Naive B cell (primary cell): ENCODE measurements at regions not wholly inside any gene's neighbourhood (a gene's known extent, or its start where the extent isn't known, plus 50 kb on each side); places are given as distances from the start of the nearest gene placed in this dataset.
A peak's percentile ranks its signal among the peaks of the same experiment; 100 is the strongest.

Experiments used
- ATAC-seq, 2 donors: fragments of 150-1000 bp; cut with Tn5 transposase; 2 replicates each; pipeline ENCODE4 v1.10.0; 2021; ENCODE audit warnings: low read depth in 2 of 2, mild to moderate bottlenecking in 2 of 2, moderate library complexity in 2 of 2
- DNase-seq: peaks from one replicate; pipeline ENCODE4 v3.0.0; 2022
- H3K27ac Mint-ChIP-seq, 6 donors: one replicate each; pipeline ENCODE4 v1.8.0; 2020 to 2022; ENCODE audit warnings: mild to moderate bottlenecking in 6 of 6, mixed read lengths in 6 of 6, moderate library complexity in 5 of 6, inconsistent platforms in 2 of 6
- H3K27me3 Mint-ChIP-seq, 3 donors: one replicate each; pipeline ENCODE4 v1.8.0; 2021 to 2022; ENCODE audit warnings: mixed read lengths in 3 of 3, mild to moderate bottlenecking in 1 of 3
- H3K36me3 Mint-ChIP-seq, 2 donors: one replicate each; pipeline ENCODE4 v1.8.0; 2020 to 2022; ENCODE audit warnings: mixed read lengths in 2 of 2, inconsistent platforms in 1 of 2, mild to moderate bottlenecking in 1 of 2
- H3K4me1 Mint-ChIP-seq, 3 donors: one replicate each; pipeline ENCODE4 v1.8.0; 2020 to 2022; ENCODE audit warnings: mixed read lengths in 3 of 3, inconsistent platforms in 1 of 3, mild to moderate bottlenecking in 1 of 3, moderate library complexity in 1 of 3
- H3K4me3 Mint-ChIP-seq, 8 donors: one replicate each; pipeline ENCODE4 v1.8.0; 2020 to 2022; ENCODE audit warnings: mild to moderate bottlenecking in 8 of 8, mixed read lengths in 8 of 8, moderate library complexity in 8 of 8, inconsistent platforms in 2 of 8
- H3K9me3 Mint-ChIP-seq, 7 donors: one replicate each; pipeline ENCODE4 v1.8.0; 2020 to 2022; ENCODE audit warnings: mixed read lengths in 7 of 7, mild to moderate bottlenecking in 5 of 7, inconsistent platforms in 2 of 7, moderate library complexity in 1 of 7

GRCh38 chr9:629146-629545, 212.4 kb upstream of the DMRT1 start:
- H3K27ac Mint-ChIP-seq = peak overlapping the region in 1 of 6 donors; percentile 61
- peaks cover 0 to 3% of the 10 kb centered on the region in 2 donors for H3K36me3 Mint-ChIP-seq
- no peak for DNase-seq
- peak overlapping the region in 1 of 8 donors; percentile 44 for H3K4me3 Mint-ChIP-seq
- H3K4me1 Mint-ChIP-seq = peaks cover 2 to 18% (median 4%) of the 10 kb centered on the region in 3 donors
- peaks cover 0 to 5% (median 0%) of the 10 kb centered on the region in 3 donors for H3K27me3 Mint-ChIP-seq
- ATAC-seq = no peak
- peaks cover 1 to 8% (median 7%) of the 10 kb centered on the region in 7 donors for H3K9me3 Mint-ChIP-seq

GRCh38 chr9:630817-631216, 210.7 kb upstream of the DMRT1 start:
- no peak for DNase-seq
- H3K4me3 Mint-ChIP-seq = no peak overlapping the region

DNA sequence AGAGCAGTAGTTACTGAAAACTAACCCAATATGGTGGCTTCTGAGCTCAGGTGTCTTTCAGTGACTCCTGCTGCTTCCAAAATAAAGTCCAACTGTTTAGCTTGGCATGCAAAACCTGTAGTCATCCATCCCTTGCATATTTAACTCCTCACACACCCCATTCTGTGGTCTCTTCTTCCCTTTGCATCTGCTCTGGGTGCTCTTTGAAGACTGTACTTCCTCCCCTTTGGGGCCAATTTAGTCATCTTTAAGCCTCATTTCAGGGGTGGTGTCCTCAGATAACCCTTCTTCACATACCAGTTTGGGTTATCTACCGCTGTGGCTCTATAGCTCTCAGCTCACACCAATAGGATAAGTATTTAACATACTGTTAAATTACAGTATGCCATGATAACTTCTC, 209.9 kb upstream of the DMRT1 start:
- H3K27me3 Mint-ChIP-seq = no peaks in the 10 kb centered on the region
- DNase-seq (no peak), ATAC-seq (no peak)
- no peak overlapping the region for H3K27ac Mint-ChIP-seq
- peaks cover 3 to 16% of the 10 kb centered on the region in 2 donors for H3K36me3 Mint-ChIP-seq
- H3K4me1 Mint-ChIP-seq = peaks cover 2 to 18% (median 4%) of the 10 kb centered on the region in 3 donors
- H3K9me3 Mint-ChIP-seq = peaks cover 1 to 14% (median 9%) of the 10 kb centered on the region in 7 donors
- H3K4me3 Mint-ChIP-seq = no peak overlapping the region

More at GRCh38 chr9:630817-631216, 210.7 kb upstream of the DMRT1 start:
- peaks cover 0 to 1% (median 0%) of the 10 kb centered on the region in 3 donors for H3K27me3 Mint-ChIP-seq
- H3K36me3 Mint-ChIP-seq = peaks cover 3 to 16% of the 10 kb centered on the region in 2 donors
- H3K9me3 Mint-ChIP-seq = peaks cover 1 to 14% (median 9%) of the 10 kb centered on the region in 7 donors
- H3K4me1 Mint-ChIP-seq = peaks cover 2 to 18% (median 4%) of the 10 kb centered on the region in 3 donors
- no peak for ATAC-seq
- H3K27ac Mint-ChIP-seq = peak overlapping the region in 1 of 6 donors; percentile 27

DNA sequence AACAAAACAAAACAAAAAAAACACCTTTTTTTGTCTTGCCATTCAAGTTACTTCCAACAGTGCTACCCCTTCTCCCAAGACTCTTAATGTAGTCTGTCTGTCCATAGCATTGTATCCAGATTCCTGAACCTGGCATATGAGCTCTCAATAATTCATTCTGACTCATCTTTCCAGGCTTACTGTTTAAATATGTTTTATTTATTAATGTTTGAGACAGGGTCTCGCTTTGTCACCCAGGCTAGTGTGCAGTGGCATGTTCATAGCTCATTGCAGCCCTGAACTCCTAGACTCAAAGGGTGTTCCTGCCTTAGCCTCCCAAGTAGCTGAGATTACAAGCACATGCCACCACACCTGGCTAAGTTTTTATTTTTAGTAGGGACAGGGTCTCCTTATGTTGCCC, 208.0 kb upstream of the DMRT1 start:
- ATAC-seq (no peak), DNase-seq (no peak)
- H3K9me3 Mint-ChIP-seq = peaks cover 1 to 14% (median 9%) of the 10 kb centered on the region in 7 donors
- no peaks in the 10 kb centered on the region for H3K27me3 Mint-ChIP-seq
- H3K4me3 Mint-ChIP-seq = no peak overlapping the region
- H3K27ac Mint-ChIP-seq = peak overlapping the region in 1 of 6 donors; percentile 35
- peaks cover 3 to 16% of the 10 kb centered on the region in 2 donors for H3K36me3 Mint-ChIP-seq
- H3K4me1 Mint-ChIP-seq = peaks cover 2 to 18% (median 4%) of the 10 kb centered on the region in 3 donors

DNA sequence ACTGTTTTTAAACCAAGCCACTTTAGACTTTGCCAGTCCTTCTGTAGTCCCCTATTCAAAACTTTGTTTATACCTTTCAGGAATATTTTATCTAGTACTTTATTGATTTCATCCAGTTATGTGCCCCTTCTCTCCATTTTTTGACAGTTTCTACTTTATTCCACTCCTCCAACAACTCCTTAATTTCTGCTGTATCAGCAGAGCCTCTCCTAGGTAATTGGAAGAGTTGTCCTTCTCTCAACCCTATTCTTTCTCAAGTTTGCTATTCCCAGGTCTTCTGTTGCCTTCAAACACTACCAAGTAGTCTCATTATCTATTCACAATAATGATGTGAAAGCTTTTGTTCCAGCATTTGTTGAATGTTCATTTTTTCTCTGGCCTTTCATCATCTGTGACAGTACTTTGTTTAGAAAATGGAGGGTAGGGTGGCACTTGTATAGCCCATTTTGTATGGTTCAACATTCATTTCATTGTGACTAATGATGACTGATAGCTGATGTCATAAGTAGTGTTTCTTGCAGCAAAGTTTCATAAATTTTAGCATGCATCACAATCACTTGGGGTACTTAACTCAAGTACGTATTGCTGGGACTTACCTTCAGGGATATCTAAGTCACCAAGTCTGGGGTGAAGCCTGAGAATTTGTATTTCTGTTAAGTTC, 204.4 kb upstream of the DMRT1 start:
- Mint-ChIP-seq H3K36me3 (peaks cover 3 to 16% of the 10 kb centered on the region in 2 donors), H3K4me3 (no peak overlapping the region)

DNA sequence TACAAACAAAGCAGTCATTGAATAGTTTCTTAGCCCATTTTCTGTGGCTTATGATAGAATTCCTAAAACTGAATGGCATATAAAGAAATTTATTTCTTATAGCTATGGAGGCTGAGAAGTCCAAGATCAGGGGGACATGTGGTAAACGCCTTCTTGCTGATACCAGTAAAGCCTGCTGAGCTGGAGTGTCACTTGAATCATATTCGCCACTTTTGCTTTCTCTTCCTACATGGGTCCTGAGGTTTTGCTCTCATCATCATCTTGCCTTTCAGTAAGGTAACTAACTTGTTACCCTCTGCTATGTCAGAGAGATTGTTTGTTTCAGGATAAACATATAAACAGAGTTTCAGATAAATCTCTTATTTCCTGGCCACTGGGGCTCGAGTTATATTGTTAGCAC, 203.3 kb upstream of the DMRT1 start:
- Mint-ChIP-seq H3K4me1 (peaks cover 0 to 6% (median 3%) of the 10 kb centered on the region in 3 donors), H3K9me3 (peaks cover 0 to 13% (median 5%) of the 10 kb centered on the region in 7 donors), H3K27ac (no peak overlapping the region), H3K4me3 (no peak overlapping the region), H3K36me3 (peaks cover 3 to 16% of the 10 kb centered on the region in 2 donors), H3K27me3 (no peaks in the 10 kb centered on the region)
- DNase-seq (no peak), ATAC-seq (no peak)

More for the DNA sequence above, 204.4 kb upstream of the DMRT1 start:
- ATAC-seq = no peak
- Mint-ChIP-seq H3K9me3 (peaks cover 0 to 14% (median 5%) of the 10 kb centered on the region in 7 donors), H3K27me3 (no peaks in the 10 kb centered on the region), H3K4me1 (peaks cover 0 to 4% (median under 1%) of the 10 kb centered on the region in 3 donors), H3K27ac (no peak overlapping the region)
- no peak for DNase-seq

DNA sequence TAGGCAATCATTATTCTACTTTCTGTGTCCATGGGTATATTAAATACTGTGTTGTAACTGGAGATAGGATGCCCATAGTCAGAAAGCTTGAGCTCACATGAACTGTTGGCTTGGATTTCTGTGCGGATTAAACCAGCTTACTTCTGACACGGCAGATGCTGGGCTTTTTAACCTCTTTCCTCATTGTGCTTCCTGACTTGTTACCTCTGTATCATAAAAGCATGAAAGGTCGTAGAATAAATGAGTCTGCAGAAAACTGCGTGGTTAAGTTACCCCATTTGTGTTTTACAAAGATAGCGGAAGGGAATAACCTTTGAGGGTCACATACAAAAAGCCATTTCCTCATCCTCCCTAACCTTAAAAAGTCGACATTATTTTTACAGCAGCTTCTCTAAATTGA, 199.5 kb upstream of the DMRT1 start:
- no peaks in the 10 kb centered on the region for H3K9me3 Mint-ChIP-seq
- H3K27ac Mint-ChIP-seq = peak overlapping the region in 1 of 6 donors; percentile 83
- DNase-seq = no peak
- H3K27me3 Mint-ChIP-seq = no peaks in the 10 kb centered on the region
- ATAC-seq = no peak
- no peaks in the 10 kb centered on the region for H3K36me3 Mint-ChIP-seq
- H3K4me1 Mint-ChIP-seq = peaks cover 7 to 30% (median 18%) of the 10 kb centered on the region in 3 donors
- no peak overlapping the region for H3K4me3 Mint-ChIP-seq

DNA sequence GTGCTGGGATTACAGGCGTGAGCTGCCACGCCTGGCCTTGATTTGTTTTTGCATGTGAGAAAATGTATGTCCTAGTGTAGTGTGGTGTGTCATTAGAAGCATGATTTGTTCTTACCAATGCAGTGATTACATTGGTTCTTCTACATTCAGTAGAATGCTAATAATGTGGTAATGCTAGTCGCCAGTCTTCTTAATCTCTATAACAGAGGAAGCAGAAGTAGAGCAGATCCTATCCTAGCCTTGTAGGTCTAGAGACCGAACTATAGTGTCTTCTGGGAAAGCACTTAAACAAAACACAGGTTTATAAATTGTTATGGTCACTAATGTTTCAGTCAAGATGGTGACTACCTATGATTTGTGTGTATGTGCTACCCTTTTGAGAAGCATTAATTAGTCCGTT, 197.5 kb upstream of the DMRT1 start:
- Mint-ChIP-seq H3K27ac (peak overlapping the region in 1 of 6 donors; percentile 55), H3K27me3 (no peaks in the 10 kb centered on the region), H3K4me3 (peak overlapping the region in 1 of 8 donors; percentile 25), H3K36me3 (no peaks in the 10 kb centered on the region), H3K4me1 (peaks cover 8 to 36% (median 27%) of the 10 kb centered on the region in 3 donors), H3K9me3 (no peaks in the 10 kb centered on the region)
- ATAC-seq (no peak), DNase-seq (no peak)

GRCh38 chr9:647522-647921, 194.0 kb upstream of the DMRT1 start:
- Mint-ChIP-seq H3K36me3 (no peaks in the 10 kb centered on the region), H3K4me1 (peaks cover 26 to 57% (median 41%) of the 10 kb centered on the region in 3 donors), H3K4me3 (no peak overlapping the region), H3K9me3 (no peaks in the 10 kb centered on the region), H3K27ac (no peak overlapping the region), H3K27me3 (no peaks in the 10 kb centered on the region)
- ATAC-seq (no peak), DNase-seq (no peak)

GRCh38 chr9:649128-650074, 192.1 kb upstream of the DMRT1 start:
- Mint-ChIP-seq H3K9me3 (no peaks in the 10 kb centered on the region), H3K4me1 (peaks cover 20 to 71% (median 43%) of the 10 kb centered on the region in 3 donors), H3K27me3 (no peaks in the 10 kb centered on the region), H3K36me3 (no peaks in the 10 kb centered on the region), H3K4me3 (peak overlapping the region; percentile 17 to 89 (median 61)), H3K27ac (peak overlapping the region in 5 of 6 donors; percentile 25 to 79 (median 77))
- ATAC-seq = peak in 1 of 2 donors; percentile 46
- no peak for DNase-seq

- Mint-ChIP-seq H3K36me3 (no peaks in the 10 kb centered on the region), H3K4me1 (peaks cover 19 to 70% (median 47%) of the 10 kb centered on the region in 3 donors), H3K4me3 (peak overlapping the region; percentile 51 to 89 (median 71)), H3K27me3 (no peaks in the 10 kb centered on the region), H3K27ac (peak overlapping the region; percentile 4 to 90 (median 77)), H3K9me3 (no peaks in the 10 kb centered on the region)
- no peak for DNase-seq
- peak; percentile 68 to 85 for ATAC-seq
Measured at GRCh38 chr9:650362-650761, 191.1 kb upstream of the DMRT1 start.

GRCh38 chr9:651371-651770, 190.1 kb upstream of the DMRT1 start:
- no peaks in the 10 kb centered on the region for H3K9me3 Mint-ChIP-seq
- peak overlapping the region in 1 of 6 donors; percentile 59 for H3K27ac Mint-ChIP-seq
- H3K36me3 Mint-ChIP-seq = no peaks in the 10 kb centered on the region
- H3K4me1 Mint-ChIP-seq = peaks cover 21 to 70% (median 48%) of the 10 kb centered on the region in 3 donors
- no peak for ATAC-seq
- no peaks in the 10 kb centered on the region for H3K27me3 Mint-ChIP-seq
- DNase-seq = no peak
- no peak overlapping the region for H3K4me3 Mint-ChIP-seq

- H3K9me3 Mint-ChIP-seq = peaks cover 0 to 2% (median 0%) of the 10 kb centered on the region in 7 donors
- DNase-seq (no peak), ATAC-seq (no peak)
- no peaks in the 10 kb centered on the region for H3K36me3 Mint-ChIP-seq
- H3K27ac Mint-ChIP-seq = peak overlapping the region in 2 of 6 donors; percentile 33 to 65
- H3K4me1 Mint-ChIP-seq = peaks cover 33 to 79% (median 63%) of the 10 kb centered on the region in 3 donors
- peaks cover 0 to 4% (median 0%) of the 10 kb centered on the region in 3 donors for H3K27me3 Mint-ChIP-seq
- no peak overlapping the region for H3K4me3 Mint-ChIP-seq
Measured at GRCh38 chr9:652914-653313, 188.6 kb upstream of the DMRT1 start.
